H1 (cell line): ENCODE measurements at regions not wholly inside any gene's neighbourhood (a gene's known extent, or its start where the extent isn't known, plus 50 kb on each side); places are given as distances from the start of the nearest gene placed in this dataset.

Source experiments
- CREB1 ChIP-seq: IDR thresholded peaks from 2 replicates; pipeline ENCODE4 v1.6.1; 2012; ENCODE audit warnings: inconsistent platforms
- HDAC6 ChIP-seq: IDR thresholded peaks from one replicate; pipeline ENCODE4 v1.7.1; 2012; ENCODE audit warnings: low read depth, mild to moderate bottlenecking, inconsistent platforms, low read length, moderate library complexity
- SIN3A ChIP-seq, 2 experiments: IDR thresholded peaks in 1 of 2; conservative IDR thresholded peaks in 1 of 2; 2 replicates each; pipeline ENCODE4 v1.6.1; 2011 to 2012; ENCODE audit warnings: low read length in 2 of 2, improper control_type of control experiment in 1 of 2, low read depth in 1 of 2, mild to moderate bottlenecking in 1 of 2

GRCh38 chr15:53260647-53261046 lies 470.5 kb upstream of the ONECUT1 start (continued):
- TF ChIP-seq SIN3A (conservative IDR thresholded peaks at IDR 0.05 in 1 of 2, IDR thresholded peaks at IDR 0.05 in 1 of 2; ENCODE audit: low read depth in 1 of 2, low read length in 2 of 2), result no peak
- no peak for TF ChIP-seq HDAC6
- no peak for TF ChIP-seq CREB1
